ENCODE measurements at regions not wholly inside any gene's neighbourhood (a gene's known extent, or its start where the extent isn't known, plus 50 kb on each side); places are given as distances from the start of the nearest gene placed in this dataset.
"Not testable (repeated sequence)": the region's sequence is repeated elsewhere in the genome, so short reads cannot be mapped to it uniquely, and the experiment has no call there.

GRCh38 chr14:27836386-27836785 lies 930.2 kb upstream of the FOXG1 start:
- no peaks in the 10 kb centered on the region for H3F3A ChIP-seq (ENCODE audit: control insufficient read depth, insufficient read depth)

GRCh38 chr14:27845241-27845850 lies 921.2 kb upstream of the FOXG1 start:
- Histone ChIP-seq H3K9me3 (ENCODE audit: control insufficient read depth, insufficient read depth, low read length) (peaks cover 11% of the 10 kb centered on the region; the same call in 1 of the 2 replicates), H3K4me2 (ENCODE audit: low read length) (no peak overlapping the region), H4K20me1 (ENCODE audit: control insufficient read depth, insufficient read depth, low read depth, low read length) (no peaks in the 10 kb centered on the region), H3K4me1 (ENCODE audit: control insufficient read depth, low read length) (no peaks in the 10 kb centered on the region), H3K79me2 (ENCODE audit: control insufficient read depth, low read length) (no peaks in the 10 kb centered on the region), H3K36me3 (ENCODE audit: control insufficient read depth, low read length) (no peaks in the 10 kb centered on the region), H3K27ac (ENCODE audit: low read depth, low read length) (no peak overlapping the region), H3K27me3 (ENCODE audit: control insufficient read depth, low read length) (no peaks in the 10 kb centered on the region), H3K9me2 (replicated peaks; ENCODE audit: control insufficient read depth, low read length) (no peaks in the 10 kb centered on the region), H3K4me3 (ENCODE audit: low read length) (no peak overlapping the region), H3F3A (ENCODE audit: control insufficient read depth, insufficient read depth) (no peaks in the 10 kb centered on the region)
- no peak for TF ChIP-seq EZH2phosphoT487 (IDR thresholded peaks at IDR 0.05; ENCODE audit: borderline replicate concordance, low read length)
- TF ChIP-seq CTCF (IDR thresholded peaks at IDR 0.05; ENCODE audit: low read depth, low read length, poor library complexity, severe bottlenecking) = no peak

More at GRCh38 chr14:27836386-27836785, 930.2 kb upstream of the FOXG1 start:
- Histone ChIP-seq H3K36me3 (ENCODE audit: control insufficient read depth, low read length) (no peaks in the 10 kb centered on the region), H4K20me1 (ENCODE audit: control insufficient read depth, insufficient read depth, low read depth, low read length) (no peaks in the 10 kb centered on the region), H3K4me1 (ENCODE audit: control insufficient read depth, low read length) (no peaks in the 10 kb centered on the region), H3K27me3 (ENCODE audit: control insufficient read depth, low read length) (no peaks in the 10 kb centered on the region), H3K4me2 (ENCODE audit: low read length) (no peak overlapping the region), H3K27ac (ENCODE audit: low read depth, low read length) (no peak overlapping the region), H3K4me3 (ENCODE audit: low read length) (no peak overlapping the region), H3K79me2 (ENCODE audit: control insufficient read depth, low read length) (no peaks in the 10 kb centered on the region), H3K9me2 (replicated peaks; ENCODE audit: control insufficient read depth, low read length) (no peaks in the 10 kb centered on the region), H3K9me3 (ENCODE audit: control insufficient read depth, insufficient read depth, low read length) (no peaks in the 10 kb centered on the region)
- TF ChIP-seq EZH2phosphoT487 (IDR thresholded peaks at IDR 0.05; ENCODE audit: borderline replicate concordance, low read length) (no peak), CTCF (IDR thresholded peaks at IDR 0.05; ENCODE audit: low read depth, low read length, poor library complexity, severe bottlenecking) (no peak)

- no peaks in the 10 kb centered on the region for H4K20me1 ChIP-seq (ENCODE audit: control insufficient read depth, insufficient read depth, low read depth, low read length)
- no peaks in the 10 kb centered on the region for H3K79me2 ChIP-seq (ENCODE audit: control insufficient read depth, low read length)
- H3K27me3 ChIP-seq (ENCODE audit: control insufficient read depth, low read length) = no peaks in the 10 kb centered on the region
- H3K4me1 ChIP-seq (ENCODE audit: control insufficient read depth, low read length) = no peaks in the 10 kb centered on the region
- H3K36me3 ChIP-seq (ENCODE audit: control insufficient read depth, low read length) = no peaks in the 10 kb centered on the region
- H3K27ac ChIP-seq (ENCODE audit: low read depth, low read length) = no peak overlapping the region
- no peaks in the 10 kb centered on the region for H3K9me2 ChIP-seq (replicated peaks; ENCODE audit: control insufficient read depth, low read length)
- no peaks in the 10 kb centered on the region for H3F3A ChIP-seq (ENCODE audit: control insufficient read depth, insufficient read depth)
- H3K9me3 ChIP-seq (ENCODE audit: control insufficient read depth, insufficient read depth, low read length) = peaks cover 11% of the 10 kb centered on the region; the same call in 1 of the 2 replicates
- no peak overlapping the region for H3K4me2 ChIP-seq (ENCODE audit: low read length)
- no peak overlapping the region for H3K4me3 ChIP-seq (ENCODE audit: low read length)
- TF ChIP-seq CTCF (IDR thresholded peaks at IDR 0.05; ENCODE audit: low read depth, low read length, poor library complexity, severe bottlenecking) (no peak), EZH2phosphoT487 (IDR thresholded peaks at IDR 0.05; ENCODE audit: borderline replicate concordance, low read length) (no peak)
These were observed 920.7 kb upstream of the FOXG1 start for GRCh38 chr14:27845902-27846301.

GRCh38 chr14:27847480-27847879 lies 919.1 kb upstream of the FOXG1 start:
- H3K9me2 ChIP-seq (replicated peaks; ENCODE audit: control insufficient read depth, low read length); H3K4me2 ChIP-seq (ENCODE audit: low read length); H3K27me3 ChIP-seq (ENCODE audit: control insufficient read depth, low read length); H4K20me1 ChIP-seq (ENCODE audit: control insufficient read depth, insufficient read depth, low read depth, low read length); H3K27ac ChIP-seq (ENCODE audit: low read depth, low read length); H3K79me2 ChIP-seq (ENCODE audit: control insufficient read depth, low read length); H3K4me1 ChIP-seq (ENCODE audit: control insufficient read depth, low read length); H3K4me3 ChIP-seq (ENCODE audit: low read length); H3K36me3 ChIP-seq (ENCODE audit: control insufficient read depth, low read length); H3F3A ChIP-seq (ENCODE audit: control insufficient read depth, insufficient read depth): not testable (repeated sequence)
- H3K9me3 ChIP-seq (ENCODE audit: control insufficient read depth, insufficient read depth, low read length) = peaks cover 11% of the 10 kb centered on the region; the same call in 1 of the 2 replicates

GRCh38 chr14:27849193-27849592 lies 917.4 kb upstream of the FOXG1 start:
- peaks cover 11% of the 10 kb centered on the region; the same call in 1 of the 2 replicates for H3K9me3 ChIP-seq (ENCODE audit: control insufficient read depth, insufficient read depth, low read length)
- not testable (repeated sequence) for H3K4me1 ChIP-seq (ENCODE audit: control insufficient read depth, low read length); H3F3A ChIP-seq (ENCODE audit: control insufficient read depth, insufficient read depth); H3K4me3 ChIP-seq (ENCODE audit: low read length); H3K27ac ChIP-seq (ENCODE audit: low read depth, low read length); H3K9me2 ChIP-seq (replicated peaks; ENCODE audit: control insufficient read depth, low read length); H3K36me3 ChIP-seq (ENCODE audit: control insufficient read depth, low read length); H3K4me2 ChIP-seq (ENCODE audit: low read length); H4K20me1 ChIP-seq (ENCODE audit: control insufficient read depth, insufficient read depth, low read depth, low read length); H3K27me3 ChIP-seq (ENCODE audit: control insufficient read depth, low read length); H3K79me2 ChIP-seq (ENCODE audit: control insufficient read depth, low read length)

Data from DOHH2 (cell line).